GM11168 (cell line): ENCODE measurements at regions not wholly inside any gene's neighbourhood (a gene's known extent, or its start where the extent isn't known, plus 50 kb on each side); places are given as distances from the start of the nearest gene placed in this dataset.

Experiments used
- in situ Hi-C: fragments of 300-500 bp; cut with MboI; formaldehyde crosslinking; loops from one replicate; pipeline ENCODE4 v1.12.0; 2022; ENCODE audit warnings: low sequenced_read_pairs; ENCODE audit not compliant: unreplicated experiment

GRCh38 chr21:41634858-41635257 is 126.9 kb upstream of the TMPRSS2 start:
- in situ Hi-C loops, result no loop called here

DNA sequence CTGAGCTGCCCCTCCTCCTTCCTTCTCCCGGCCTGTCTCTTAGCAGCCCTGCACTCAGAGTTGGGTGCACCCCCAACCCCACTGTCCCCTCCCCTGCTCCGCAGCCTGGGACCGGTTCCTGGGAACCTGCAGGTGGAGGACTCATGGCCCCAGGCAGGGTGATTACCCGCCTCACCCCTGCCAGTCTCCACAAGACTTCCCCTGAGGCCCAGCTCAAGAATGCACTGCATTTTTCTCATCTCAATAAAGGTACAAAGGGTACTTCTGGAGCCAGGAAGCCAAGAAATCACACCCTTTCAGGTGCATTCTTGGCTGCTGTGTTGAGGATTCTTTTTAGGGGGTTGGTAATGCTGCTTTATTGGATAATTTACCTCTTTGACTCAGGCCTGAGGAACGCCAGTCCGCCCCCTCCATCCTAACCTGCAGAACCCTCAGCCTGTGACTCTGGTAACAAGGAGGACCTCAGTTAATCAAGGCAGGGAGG is 126.3 kb upstream of the TMPRSS2 start:
- in situ Hi-C loops, result no loop called here

GRCh38 chr21:41633627-41634026 is 125.7 kb upstream of the TMPRSS2 start:
- in situ Hi-C loops, result no loop called here

DNA sequence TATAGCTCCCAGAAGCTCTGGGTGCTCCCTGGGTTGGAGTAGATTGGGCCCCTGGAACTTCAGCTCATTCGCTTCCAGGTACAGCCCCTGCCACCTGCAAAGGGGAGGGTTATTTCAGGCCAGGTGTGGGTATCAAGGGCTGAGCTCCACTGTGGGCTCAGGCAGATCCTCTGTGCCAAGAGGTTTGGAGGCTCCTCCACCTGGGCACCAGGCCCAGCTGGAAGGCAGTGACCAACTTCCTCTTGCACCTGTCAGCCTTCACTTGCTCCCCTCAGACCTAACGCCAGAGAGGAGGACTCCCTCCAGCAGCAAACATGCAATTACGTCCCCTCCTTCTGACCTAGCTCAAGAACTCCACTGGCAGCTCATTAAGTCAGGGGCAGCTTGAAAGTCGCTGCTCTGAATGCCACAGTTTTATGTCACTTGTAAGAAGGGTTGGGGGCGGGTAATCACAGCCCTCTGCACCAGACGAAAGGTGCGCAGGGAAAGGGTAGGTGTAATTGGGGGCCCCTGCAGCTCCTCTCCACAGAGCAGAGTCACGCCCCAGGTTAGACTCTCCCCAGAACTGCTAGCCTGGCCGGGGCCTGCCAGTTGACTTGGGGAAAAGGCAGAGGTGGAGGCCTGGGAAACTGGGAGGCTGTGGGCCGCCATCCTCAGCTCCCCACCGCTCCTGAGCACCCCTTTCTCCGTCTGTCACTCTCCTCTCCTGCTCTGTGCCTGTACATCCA is 125.0 kb upstream of the TMPRSS2 start:
- in situ Hi-C loops, result no loop called here

DNA sequence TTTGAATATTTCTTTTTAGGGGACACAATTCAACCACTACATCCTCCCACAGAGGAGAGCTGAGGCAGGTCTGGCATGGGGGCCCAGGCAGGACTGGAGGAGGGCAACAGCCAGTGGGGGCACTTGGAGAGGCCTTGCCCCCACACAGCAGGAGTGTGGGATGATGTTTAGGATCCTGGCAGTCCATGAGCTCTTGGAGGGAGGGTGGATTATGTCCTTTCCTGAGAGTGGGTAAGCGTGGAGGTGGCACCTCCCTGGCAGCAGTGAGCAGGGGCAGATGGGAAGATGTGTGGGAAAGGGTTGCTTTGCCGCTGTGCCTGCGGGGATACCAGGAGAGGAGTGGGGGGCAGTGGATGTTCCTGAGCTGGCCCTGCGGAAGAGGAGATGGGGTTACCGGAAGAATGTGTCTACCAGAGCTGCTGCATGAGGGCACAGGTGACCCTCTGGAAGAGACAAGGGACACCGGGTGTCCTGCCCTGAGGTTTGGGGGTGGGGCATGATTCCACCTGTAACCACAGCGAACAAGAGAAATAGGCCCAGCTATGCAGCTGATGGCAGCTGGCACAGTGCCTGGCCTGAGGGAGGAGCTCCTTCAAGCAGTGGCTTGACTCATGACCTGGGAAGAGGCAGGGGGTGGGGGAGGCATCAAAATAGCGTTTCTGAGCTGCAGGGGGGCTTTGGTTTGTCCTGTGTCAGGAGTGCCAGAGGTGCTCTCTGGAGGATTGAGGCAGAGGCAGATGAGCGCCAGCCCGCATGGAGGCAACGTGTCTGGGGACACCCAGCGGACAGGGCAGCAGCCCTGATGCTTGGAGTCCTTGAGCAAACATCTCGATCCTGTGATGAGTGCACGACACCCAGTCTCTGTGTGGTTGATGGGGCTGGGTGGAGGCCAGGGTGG is 123.9 kb upstream of the TMPRSS2 start:
- in situ Hi-C loops, result no loop called here

- in situ Hi-C loops, result no loop called here
These were observed 123.0 kb upstream of the TMPRSS2 start for GRCh38 chr21:41630917-41631316.

DNA sequence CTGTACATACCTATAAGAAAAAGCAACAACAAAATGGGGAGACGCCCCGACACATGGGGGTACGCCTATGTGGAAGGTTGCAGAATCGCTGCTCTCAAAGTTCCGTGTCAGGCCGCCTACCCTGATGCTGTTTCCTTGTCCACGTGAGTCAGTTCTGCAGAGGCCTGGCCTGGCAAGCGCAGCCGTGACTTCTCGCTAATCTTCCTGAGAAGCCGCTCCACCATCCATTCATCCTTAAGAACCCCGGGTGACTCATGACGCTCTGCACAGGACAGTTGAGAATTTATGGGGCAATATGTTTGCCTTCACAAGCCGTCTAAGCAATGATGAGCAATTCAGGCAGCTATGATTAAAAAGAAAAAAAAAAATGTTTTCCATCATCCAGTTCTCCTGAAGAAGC is 122.3 kb upstream of the TMPRSS2 start:
- in situ Hi-C loops, result no loop called here

- in situ Hi-C loops, result no loop called here
These were observed 120.3 kb upstream of the TMPRSS2 start for GRCh38 chr21:41628256-41628655.

DNA sequence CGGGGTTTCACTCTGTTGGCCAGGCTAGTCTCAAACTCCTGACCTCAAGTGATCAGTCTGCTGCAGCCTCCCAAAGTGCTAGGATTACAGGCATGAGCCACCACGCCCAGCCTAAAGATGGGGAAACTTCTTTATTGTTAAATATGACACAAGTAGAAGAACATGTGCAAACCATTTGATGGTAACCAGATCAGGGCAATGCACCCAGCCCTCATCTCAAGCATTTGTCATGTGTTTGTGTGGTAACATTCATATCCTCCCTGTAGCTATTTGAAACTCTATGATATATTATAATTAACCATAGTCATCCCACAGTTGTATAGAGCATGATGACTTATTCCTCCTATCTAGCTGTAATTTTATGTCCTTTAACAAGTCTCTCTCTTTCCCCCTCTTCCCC is 119.5 kb upstream of the TMPRSS2 start:
- in situ Hi-C loops, result no loop called here

DNA sequence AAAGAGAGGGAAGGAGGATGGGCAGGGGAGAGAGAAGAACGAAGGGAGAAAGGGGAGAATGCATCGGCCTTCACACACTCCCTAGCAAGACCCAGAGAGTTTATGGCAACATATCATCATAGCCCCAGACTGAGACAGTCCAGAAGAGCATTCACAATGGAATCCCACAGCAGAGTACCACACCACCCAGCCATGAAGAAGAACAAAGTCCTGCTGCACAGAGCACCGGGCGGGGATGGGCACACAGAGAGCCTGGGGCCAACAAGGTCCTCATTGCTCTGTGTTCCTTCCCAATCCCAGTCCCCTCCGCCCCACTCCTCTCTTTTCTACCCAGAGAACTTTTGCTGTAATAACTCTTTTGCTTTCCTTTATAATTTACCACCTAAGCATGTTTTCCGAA is 118.1 kb upstream of the TMPRSS2 start:
- in situ Hi-C loops, result no loop called here

DNA sequence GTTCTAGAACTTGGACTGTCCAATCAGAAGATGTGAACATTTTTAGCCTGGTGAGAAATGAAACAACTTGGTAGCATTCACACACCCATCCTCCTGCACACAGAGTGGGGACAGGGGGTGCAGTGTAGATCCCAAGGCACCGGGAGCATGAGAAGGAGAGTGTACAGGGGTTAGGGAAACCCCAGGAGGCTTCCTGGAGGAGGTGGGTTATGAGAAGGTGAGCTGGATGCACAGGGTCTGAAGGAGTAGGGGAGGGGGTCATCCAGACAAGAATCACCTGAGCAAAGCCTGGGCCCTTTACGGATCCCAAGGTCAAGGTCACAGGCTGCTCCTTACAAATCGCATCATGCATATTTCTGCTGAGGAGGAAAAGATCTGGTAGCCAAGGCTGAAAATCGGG is 117.5 kb upstream of the TMPRSS2 start:
- in situ Hi-C loops, result no loop called here

DNA sequence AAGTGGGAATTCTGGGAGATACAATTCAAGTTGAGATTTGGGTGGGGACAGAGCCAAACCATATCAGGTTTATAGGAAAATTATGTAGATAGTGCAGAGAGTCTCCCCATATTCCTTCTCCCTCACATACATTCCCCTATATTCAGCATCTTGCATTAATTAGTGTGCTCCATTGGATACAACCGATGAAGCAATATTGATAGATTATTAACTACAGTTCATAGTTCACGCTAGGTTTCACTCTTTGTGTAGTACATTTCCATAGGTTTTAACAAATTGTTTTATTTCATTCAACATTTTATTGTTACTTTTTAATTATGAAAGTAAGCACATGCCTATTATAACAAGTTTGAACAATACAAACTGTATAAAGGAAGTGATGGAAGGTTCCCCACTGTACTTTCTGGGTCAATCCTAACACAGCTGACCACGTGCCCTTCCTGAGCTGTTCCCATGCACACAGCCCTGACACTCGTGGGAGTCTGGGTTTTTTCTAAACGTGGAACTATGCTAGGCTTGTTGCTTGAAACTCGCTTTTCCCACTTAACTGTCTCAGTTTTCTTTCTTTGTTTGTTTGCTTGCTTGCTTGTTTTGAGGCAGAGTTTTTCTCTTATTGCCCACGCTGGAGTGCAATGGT is 116.8 kb upstream of the TMPRSS2 start:
- in situ Hi-C loops, result loop anchor here (25.0 kb wide), 1 partner anchor 488 kb away; no protein-coding TSS in a partner anchor

DNA sequence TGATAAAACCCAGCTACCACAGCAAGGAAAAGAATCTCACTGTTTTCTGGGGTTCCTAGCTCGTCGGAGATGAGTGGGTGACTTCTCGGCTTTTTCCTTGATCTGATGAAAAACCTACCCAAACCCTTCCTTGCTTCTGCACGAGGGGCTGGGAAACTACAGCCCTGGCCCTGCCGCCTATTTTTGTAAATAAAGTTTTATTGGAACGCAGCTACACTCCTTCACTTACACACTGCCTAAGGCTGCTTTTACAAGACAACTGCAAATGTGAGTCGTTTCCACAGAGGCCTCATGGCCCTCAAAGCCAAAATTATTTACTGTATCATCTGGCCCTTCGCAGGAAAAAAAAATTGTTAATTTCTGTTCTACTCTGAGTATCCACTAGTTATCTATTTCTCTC is 116.0 kb upstream of the TMPRSS2 start:
- in situ Hi-C loops, result loop anchor here (25.0 kb wide), 1 partner anchor 488 kb away; no protein-coding TSS in a partner anchor

GRCh38 chr21:41622831-41623548 is 115.0 kb upstream of the TMPRSS2 start:
- in situ Hi-C loops, result loop anchor here (25.0 kb wide), 1 partner anchor 489 kb away; no protein-coding TSS in a partner anchor

GRCh38 chr21:41622201-41622600 is 114.2 kb upstream of the TMPRSS2 start:
- in situ Hi-C loops, result loop anchor here (25.0 kb wide), 1 partner anchor 490 kb away; no protein-coding TSS in a partner anchor

GRCh38 chr21:41621513-41621912 is 113.6 kb upstream of the TMPRSS2 start:
- in situ Hi-C loops, result loop anchor here (25.0 kb wide), 1 partner anchor 491 kb away; no protein-coding TSS in a partner anchor

DNA sequence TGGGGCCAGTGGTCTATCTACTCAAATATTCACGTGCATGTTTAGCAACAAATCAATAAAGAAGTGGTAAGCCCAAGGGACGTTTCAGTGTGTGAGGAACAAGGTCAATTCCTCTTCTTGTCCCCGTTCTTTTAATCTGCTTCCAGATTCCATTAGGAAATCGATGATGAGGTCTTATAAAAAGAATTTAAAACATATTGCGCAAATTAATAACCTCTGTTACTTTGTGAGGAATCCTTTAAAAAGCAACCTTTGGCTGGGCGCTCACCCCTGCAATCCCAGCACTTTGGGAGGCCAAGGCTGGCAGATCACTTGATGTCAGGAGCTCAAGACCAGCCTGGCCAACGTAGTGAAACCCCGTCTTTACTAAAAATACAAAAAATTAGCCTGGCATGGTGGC is 113.0 kb upstream of the TMPRSS2 start:
- in situ Hi-C loops, result loop anchor here (25.0 kb wide), 1 partner anchor 491 kb away; no protein-coding TSS in a partner anchor

DNA sequence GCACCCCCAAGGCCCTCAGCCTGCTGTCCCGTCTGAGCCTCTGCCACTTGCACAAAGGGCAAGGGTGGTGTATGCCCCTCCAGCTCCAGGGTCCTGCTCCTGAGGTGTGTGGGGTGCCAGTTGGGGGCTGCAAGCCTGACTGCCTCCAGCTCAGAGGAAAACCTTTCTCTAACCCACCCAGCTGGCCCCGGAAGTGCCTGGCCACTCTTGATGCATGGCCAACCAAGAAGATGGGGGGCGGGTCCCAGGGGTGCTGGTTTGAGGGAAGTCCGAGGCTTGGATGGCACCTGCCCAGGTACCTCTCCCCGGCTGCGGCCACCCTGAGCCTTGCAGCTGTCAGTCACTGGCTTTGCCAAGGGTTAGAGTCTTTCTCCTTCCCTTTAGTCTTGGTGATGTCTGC is 112.6 kb upstream of the TMPRSS2 start:
- in situ Hi-C loops, result loop anchor here (25.0 kb wide), 1 partner anchor 492 kb away; no protein-coding TSS in a partner anchor

GRCh38 chr21:41616031-41616591 is 108.2 kb upstream of the TMPRSS2 start:
- in situ Hi-C loops, result loop anchor here (25.0 kb wide), 1 partner anchor 496 kb away; no protein-coding TSS in a partner anchor
